DOHH2 (cell line): ENCODE measurements at regions not wholly inside any gene's neighbourhood (a gene's known extent, or its start where the extent isn't known, plus 50 kb on each side); places are given as distances from the start of the nearest gene placed in this dataset.
A peak's percentile ranks its signal among the peaks of the same experiment; 100 is the strongest.

Source experiments
- H3F3A ChIP-seq: fragments of 200-600 bp; sonication (generic), shearing (Covaris generic); 2 replicates; pipeline ENCODE4 v1.6.0; 2016; ENCODE audit warnings: antibody characterized with exemption, mild to moderate bottlenecking; ENCODE audit not compliant: control insufficient read depth, insufficient read depth
- H3K27ac ChIP-seq: fragments of 200-600 bp; sonication (generic); 2 replicates; pipeline ENCODE4 v1.5.1; 2014; ENCODE audit warnings: low read depth, mild to moderate bottlenecking, low read length, moderate library complexity
- H3K27me3 ChIP-seq: fragments of 200-600 bp; sonication (generic); 2 replicates; pipeline ENCODE4 v1.6.1; 2014; ENCODE audit warnings: mild to moderate bottlenecking, low read length, mixed read lengths; ENCODE audit not compliant: control insufficient read depth
- H3K36me3 ChIP-seq: fragments of 200-600 bp; sonication (generic); 2 replicates; pipeline ENCODE4 v1.6.1; 2014; ENCODE audit warnings: mild to moderate bottlenecking, low read length, moderate library complexity, mixed read lengths; ENCODE audit not compliant: control insufficient read depth
- H3K4me1 ChIP-seq: fragments of 200-600 bp; sonication (generic); 2 replicates; pipeline ENCODE4 v1.6.1; 2014; ENCODE audit warnings: mild to moderate bottlenecking, low read length, mixed read lengths; ENCODE audit not compliant: control insufficient read depth
- H3K4me2 ChIP-seq: fragments of 200-600 bp; sonication (generic); 2 replicates; pipeline ENCODE4 v1.6.0; 2014; ENCODE audit warnings: mild to moderate bottlenecking, low read length, moderate library complexity
- H3K4me3 ChIP-seq: fragments of 200-600 bp; sonication (generic); 2 replicates; pipeline ENCODE4 v1.5.1; 2014; ENCODE audit warnings: mild to moderate bottlenecking, low read length, mixed read lengths
- H3K79me2 ChIP-seq: fragments of 200-600 bp; sonication (generic); 2 replicates; pipeline ENCODE4 v1.6.1; 2014; ENCODE audit warnings: mild to moderate bottlenecking, low read length, mixed read lengths; ENCODE audit not compliant: control insufficient read depth
- H3K9me2 ChIP-seq: fragments of 200-600 bp; sonication (generic); replicated peaks from 2 replicates; pipeline ENCODE4 v1.6.1; 2014; ENCODE audit warnings: mild to moderate bottlenecking, low read length, mixed read lengths; ENCODE audit not compliant: control insufficient read depth
- H3K9me3 ChIP-seq: fragments of 200-600 bp; sonication (generic); 2 replicates; pipeline ENCODE4 v1.6.1; 2014; ENCODE audit warnings: antibody characterized with exemption, low read length, mixed read lengths; ENCODE audit not compliant: control insufficient read depth, insufficient read depth
- H4K20me1 ChIP-seq: fragments of 200-600 bp; sonication (generic); 2 replicates; pipeline ENCODE4 v1.6.0; 2014; ENCODE audit warnings: low read depth, mild to moderate bottlenecking, antibody characterized with exemption, low read length, moderate library complexity; ENCODE audit not compliant: control insufficient read depth, insufficient read depth
- EZH2phosphoT487 ChIP-seq: fragments of 200-600 bp; sonication (generic); IDR thresholded peaks from 2 replicates; pipeline ENCODE4 v1.6.1; 2017; ENCODE audit warnings: borderline replicate concordance, mild to moderate bottlenecking, antibody characterized with exemption, low read length, moderate library complexity, mixed read lengths
- TF ChIP-seq, protein P1 (sequence below): fragments of 200-600 bp; sonication (generic); IDR thresholded peaks from one replicate; pipeline ENCODE4 v1.5.1; 2014; ENCODE audit warnings: antibody characterized with exemption, mild to moderate bottlenecking, low read depth, low read length; ENCODE audit not compliant: poor library complexity, severe bottlenecking

GRCh38 chr6:141131616-141132015 lies 1001.1 kb upstream of the GJE1 start:
- Histone ChIP-seq H3K27ac (no peak overlapping the region), H3K9me2 (no peaks in the 10 kb centered on the region), H3K4me1 (no peaks in the 10 kb centered on the region), H4K20me1 (no peaks in the 10 kb centered on the region), H3K4me3 (no peak overlapping the region), H3F3A (no peaks in the 10 kb centered on the region), H3K27me3 (no peaks in the 10 kb centered on the region), H3K9me3 (no peaks in the 10 kb centered on the region), H3K36me3 (no peaks in the 10 kb centered on the region), H3K79me2 (no peaks in the 10 kb centered on the region), H3K4me2 (no peak overlapping the region)
- TF ChIP-seq, protein P1, sequence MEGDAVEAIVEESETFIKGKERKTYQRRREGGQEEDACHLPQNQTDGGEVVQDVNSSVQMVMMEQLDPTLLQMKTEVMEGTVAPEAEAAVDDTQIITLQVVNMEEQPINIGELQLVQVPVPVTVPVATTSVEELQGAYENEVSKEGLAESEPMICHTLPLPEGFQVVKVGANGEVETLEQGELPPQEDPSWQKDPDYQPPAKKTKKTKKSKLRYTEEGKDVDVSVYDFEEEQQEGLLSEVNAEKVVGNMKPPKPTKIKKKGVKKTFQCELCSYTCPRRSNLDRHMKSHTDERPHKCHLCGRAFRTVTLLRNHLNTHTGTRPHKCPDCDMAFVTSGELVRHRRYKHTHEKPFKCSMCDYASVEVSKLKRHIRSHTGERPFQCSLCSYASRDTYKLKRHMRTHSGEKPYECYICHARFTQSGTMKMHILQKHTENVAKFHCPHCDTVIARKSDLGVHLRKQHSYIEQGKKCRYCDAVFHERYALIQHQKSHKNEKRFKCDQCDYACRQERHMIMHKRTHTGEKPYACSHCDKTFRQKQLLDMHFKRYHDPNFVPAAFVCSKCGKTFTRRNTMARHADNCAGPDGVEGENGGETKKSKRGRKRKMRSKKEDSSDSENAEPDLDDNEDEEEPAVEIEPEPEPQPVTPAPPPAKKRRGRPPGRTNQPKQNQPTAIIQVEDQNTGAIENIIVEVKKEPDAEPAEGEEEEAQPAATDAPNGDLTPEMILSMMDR = no peak
- no peak for TF ChIP-seq EZH2phosphoT487

DNA sequence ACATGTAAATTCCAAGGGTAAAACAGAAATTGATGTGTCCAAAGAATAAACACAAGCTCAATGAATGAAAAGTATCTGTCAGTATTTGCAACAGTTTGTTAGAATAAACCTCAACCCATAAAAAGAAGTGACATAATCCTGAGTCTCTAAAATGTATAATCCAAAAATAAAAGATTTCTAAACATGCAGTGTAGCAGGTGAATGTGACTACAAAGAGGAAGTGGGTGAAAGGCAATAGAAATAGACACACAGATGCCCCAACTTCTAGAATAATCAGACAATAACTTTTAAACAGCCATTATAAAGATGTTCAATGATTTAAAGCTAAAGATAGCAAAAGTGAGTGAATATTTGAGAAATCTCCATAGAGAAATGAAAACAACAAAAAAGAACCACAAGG lies 1009.2 kb upstream of the GJE1 start:
- H3K4me3 ChIP-seq = peak overlapping the region; percentile 27; the same call in 1 of the 2 replicates
- H4K20me1 ChIP-seq = no peaks in the 10 kb centered on the region
- no peaks in the 10 kb centered on the region for H3K27me3 ChIP-seq
- H3K9me3 ChIP-seq = no peaks in the 10 kb centered on the region; the same call in 1 of the 2 replicates
- no peaks in the 10 kb centered on the region for H3K36me3 ChIP-seq
- H3K9me2 ChIP-seq = no peaks in the 10 kb centered on the region
- peak overlapping the region; percentile 49 for H3K27ac ChIP-seq
- H3K79me2 ChIP-seq = no peaks in the 10 kb centered on the region
- no peaks in the 10 kb centered on the region for H3F3A ChIP-seq
- TF ChIP-seq, protein P1 = no peak
- TF ChIP-seq EZH2phosphoT487 = no peak
- H3K4me1 ChIP-seq = peaks cover 16% of the 10 kb centered on the region
- peak overlapping the region; percentile 36 for H3K4me2 ChIP-seq

GRCh38 chr6:141123049-141123448 lies 1009.7 kb upstream of the GJE1 start:
- H3K9me3 ChIP-seq = no peaks in the 10 kb centered on the region; the same call in 1 of the 2 replicates
- H3F3A ChIP-seq = no peaks in the 10 kb centered on the region
- peaks cover 16% of the 10 kb centered on the region for H3K4me1 ChIP-seq
- no peaks in the 10 kb centered on the region for H3K79me2 ChIP-seq
- H3K27me3 ChIP-seq = no peaks in the 10 kb centered on the region
- peak overlapping the region; percentile 27; the same call in 1 of the 2 replicates for H3K4me3 ChIP-seq
- no peaks in the 10 kb centered on the region for H3K36me3 ChIP-seq
- peak overlapping the region; percentile 49 for H3K27ac ChIP-seq
- H4K20me1 ChIP-seq = no peaks in the 10 kb centered on the region
- peak overlapping the region; percentile 36 for H3K4me2 ChIP-seq
- no peaks in the 10 kb centered on the region for H3K9me2 ChIP-seq
- TF ChIP-seq EZH2phosphoT487 = no peak
- TF ChIP-seq, protein P1 = no peak
